ENCODE measurements at regions not wholly inside any gene's neighbourhood (a gene's known extent, or its start where the extent isn't known, plus 50 kb on each side); places are given as distances from the start of the nearest gene placed in this dataset.

DNA sequence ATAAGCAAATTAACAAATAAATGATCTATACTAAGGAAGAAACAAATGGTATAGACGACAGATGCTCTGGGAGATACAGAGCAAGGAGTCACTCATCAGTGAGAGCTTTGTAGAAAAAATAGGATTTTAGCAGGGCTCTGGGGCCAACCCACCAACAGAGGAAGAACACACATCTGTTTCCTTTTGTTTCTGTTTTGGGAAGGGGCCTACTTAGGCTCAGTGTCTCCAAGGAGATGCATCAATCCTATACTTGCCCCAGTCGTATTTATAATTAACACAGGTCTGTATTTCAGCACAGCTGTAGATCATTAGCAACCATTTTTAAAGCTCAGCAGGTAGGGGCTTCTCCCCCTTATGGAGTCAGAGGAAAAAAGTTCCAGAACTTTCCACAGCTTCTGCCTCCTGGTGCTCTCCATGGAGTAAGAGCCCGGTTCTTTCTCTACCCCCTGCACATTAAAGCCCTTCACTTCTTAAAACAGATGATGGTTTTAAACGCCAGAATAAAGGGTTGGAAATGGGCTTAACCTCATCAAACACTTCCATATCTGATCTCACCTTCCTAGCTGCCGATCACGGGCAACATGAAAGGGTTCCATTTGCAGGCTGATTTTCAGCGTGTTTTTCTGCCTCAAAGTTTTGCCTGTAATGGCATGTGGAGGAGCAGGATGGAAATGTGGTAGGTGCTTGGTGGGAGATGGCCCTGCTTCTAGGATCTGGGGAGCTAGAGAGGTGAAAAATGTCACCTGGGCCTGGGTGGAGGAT lies 291.7 kb downstream of the TCF7L2 start:
- TF ChIP-seq, protein P1, sequence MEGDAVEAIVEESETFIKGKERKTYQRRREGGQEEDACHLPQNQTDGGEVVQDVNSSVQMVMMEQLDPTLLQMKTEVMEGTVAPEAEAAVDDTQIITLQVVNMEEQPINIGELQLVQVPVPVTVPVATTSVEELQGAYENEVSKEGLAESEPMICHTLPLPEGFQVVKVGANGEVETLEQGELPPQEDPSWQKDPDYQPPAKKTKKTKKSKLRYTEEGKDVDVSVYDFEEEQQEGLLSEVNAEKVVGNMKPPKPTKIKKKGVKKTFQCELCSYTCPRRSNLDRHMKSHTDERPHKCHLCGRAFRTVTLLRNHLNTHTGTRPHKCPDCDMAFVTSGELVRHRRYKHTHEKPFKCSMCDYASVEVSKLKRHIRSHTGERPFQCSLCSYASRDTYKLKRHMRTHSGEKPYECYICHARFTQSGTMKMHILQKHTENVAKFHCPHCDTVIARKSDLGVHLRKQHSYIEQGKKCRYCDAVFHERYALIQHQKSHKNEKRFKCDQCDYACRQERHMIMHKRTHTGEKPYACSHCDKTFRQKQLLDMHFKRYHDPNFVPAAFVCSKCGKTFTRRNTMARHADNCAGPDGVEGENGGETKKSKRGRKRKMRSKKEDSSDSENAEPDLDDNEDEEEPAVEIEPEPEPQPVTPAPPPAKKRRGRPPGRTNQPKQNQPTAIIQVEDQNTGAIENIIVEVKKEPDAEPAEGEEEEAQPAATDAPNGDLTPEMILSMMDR (IDR thresholded peaks at IDR 0.05) = no peak
- no peak for TF ChIP-seq POLR2A (IDR thresholded peaks at IDR 0.05)

All from lower leg skin (tissue), 3 donors.